HepG2 (cell line): ENCODE measurements at regions not wholly inside any gene's neighbourhood (a gene's known extent, or its start where the extent isn't known, plus 50 kb on each side); places are given as distances from the start of the nearest gene placed in this dataset.

Source experiments
- ATAC-seq: fragments of 200-7000 bp; cut with Tn5 transposase; 3 replicates; pipeline ENCODE4 v1.9.1; 2020; ENCODE audit warnings: mild to moderate bottlenecking, moderate library complexity
- BruUV-seq: library from RNA; stranded (reverse); fragments of 400-500 nt; replicated peaks from 2 replicates; lab custom pipeline; 2021; lab: Mats Ljungman, UMichigan
- CTCF ChIA-PET: fragments of 300-600 bp; formaldehyde crosslinking; extraction: SDS; loops from one replicate; lab custom pipeline; 2021; ENCODE audit warnings: low total read pairs, inconsistent platforms, low intra/inter-chr PET ratio; lab: Yijun Ruan, JAX
- POLR2A ChIA-PET: fragments of 350-600 bp; sonication (Branson Sonifier 250); formaldehyde crosslinking; loops from one replicate; lab custom pipeline; 2020; ENCODE audit warnings: antibody characterized with exemption, inconsistent platforms; lab: Yijun Ruan, JAX
- DNase-seq: peaks from one replicate; pipeline ENCODE4 v3.0.0-alpha.2; 2015; ENCODE audit warnings: low spot score
- FAIRE-seq: peaks from 3 replicates; lab custom pipeline; 2011; peaks lifted over from hg19 to GRCh38; lab: Jason Lieb, UNC
- H2AFZ ChIP-seq: one replicate; pipeline ENCODE4 v1.6.1; 2011; ENCODE audit warnings: low read length, inconsistent platforms
- H3K27ac ChIP-seq: fragments of 300-600 bp; 3 replicates; pipeline ENCODE4 v1.8.0; 2011; ENCODE audit warnings: mixed run types, mild to moderate bottlenecking, mixed read lengths, low read length, inconsistent platforms; ENCODE audit not compliant: insufficient read depth; ENCODE audit errors: extremely low read length
- H3K27me3 ChIP-seq, 2 experiments: fragments of 200-600 bp in 1 of 2; 2 replicates in 1 of 2; 3 replicates in 1 of 2; pipeline versions ENCODE4 v1.6.0 to v1.8.0; 2011; ENCODE audit warnings: low read length in 2 of 2, mild to moderate bottlenecking in 2 of 2, moderate library complexity in 2 of 2, inconsistent platforms in 1 of 2; ENCODE audit not compliant: insufficient read depth in 2 of 2, control insufficient read depth in 1 of 2
- H3K36me3 ChIP-seq, 2 experiments: fragments of 200-600 bp in 1 of 2; replicated peaks in 1 of 2; 2 replicates in 1 of 2; 3 replicates in 1 of 2; pipeline versions ENCODE4 v1.5.1 to v1.8.0; 2011; ENCODE audit warnings: low read length in 2 of 2, inconsistent platforms in 1 of 2; ENCODE audit not compliant: insufficient read depth in 2 of 2, control insufficient read depth in 1 of 2
- H3K4me1 ChIP-seq: 2 replicates; pipeline ENCODE4 v1.5.1; 2012; ENCODE audit warnings: low read length, inconsistent platforms; ENCODE audit not compliant: insufficient read depth
- H3K4me2 ChIP-seq: 2 replicates; pipeline ENCODE4 v1.6.0; 2011; ENCODE audit warnings: low read depth, low read length, inconsistent platforms
- H3K4me3 ChIP-seq, 3 experiments: fragments of 200-600 bp in 1 of 3; sonication (generic), shearing (Covaris generic) in 1 of 3; replicated peaks in 1 of 3; 2 replicates each; pipeline ENCODE4 v1.5.1; 2011 to 2016; ENCODE audit warnings: low read length in 3 of 3, inconsistent platforms in 2 of 3, low read depth in 2 of 3, mild to moderate bottlenecking in 2 of 3, control low read depth in 1 of 3, mixed read lengths in 1 of 3; ENCODE audit not compliant: insufficient read depth in 1 of 3
- H3K79me2 ChIP-seq: one replicate; pipeline ENCODE4 v1.6.1; 2011; ENCODE audit warnings: low read length, inconsistent platforms; ENCODE audit not compliant: insufficient read depth
- H3K9ac ChIP-seq: 2 replicates; pipeline ENCODE4 v1.6.0; 2011; ENCODE audit warnings: mild to moderate bottlenecking, low read depth, low read length, inconsistent platforms; ENCODE audit not compliant: insufficient read depth
- H3K9me3 ChIP-seq: 2 replicates; pipeline ENCODE4 v1.5.1; 2012; ENCODE audit warnings: mild to moderate bottlenecking, low read length
- H4K20me1 ChIP-seq: 2 replicates; pipeline ENCODE4 v1.6.0; 2011; ENCODE audit warnings: inconsistent platforms, mild to moderate bottlenecking, low read length, moderate library complexity; ENCODE audit not compliant: insufficient read depth
- EED ChIP-seq: sonication (generic); formaldehyde crosslinking; IDR thresholded peaks from 2 replicates; pipeline ENCODE4 v1.5.0; 2020; ENCODE audit warnings: mild to moderate bottlenecking, missing genetic modification reagents
- GABPA ChIP-seq, 2 experiments: IDR thresholded peaks; 2 replicates each; pipeline ENCODE4 v1.6.1; 2011 to 2016; ENCODE audit warnings: low read depth in 2 of 2, low read length in 1 of 2, missing biosample characterization in 1 of 2, missing genetic modification characterization in 1 of 2
- HMGA1 ChIP-seq: sonication (generic); formaldehyde crosslinking; conservative IDR thresholded peaks from 2 replicates; pipeline ENCODE4 v1.4.0; 2020; ENCODE audit warnings: missing genetic modification reagents
- HOXD1 ChIP-seq: sonication (generic); formaldehyde crosslinking; IDR thresholded peaks from 2 replicates; pipeline ENCODE4 v1.5.0; 2020; ENCODE audit warnings: missing genetic modification reagents
- ZNF17 ChIP-seq: sonication (generic); formaldehyde crosslinking; IDR thresholded peaks from 2 replicates; pipeline ENCODE4 v1.5.0; 2020; ENCODE audit warnings: mild to moderate bottlenecking, missing genetic modification reagents
- ZNF326 ChIP-seq: sonication (generic); formaldehyde crosslinking; IDR thresholded peaks from 2 replicates; pipeline ENCODE4 v1.4.0; 2020; ENCODE audit warnings: missing genetic modification reagents, borderline replicate concordance
- WGBS: methylation state at CpG from one replicate; pipeline ENCODE4 v1.1.6; 2017; ENCODE audit warnings: low lambda C conversion rate; 5-methylcytosine and 5-hydroxymethylcytosine counted together
- in situ Hi-C: cut with HindIII; loops from 2 replicates; pipeline ENCODE4 v1.10.0; 2017; ENCODE audit warnings: low pct_unique_long_range_greater_than_20kb; ENCODE audit not compliant: extremely low pct_ligation_motif_present
- intact Hi-C: fragments of 100-400 bp; cut with micrococcal nuclease; formaldehyde crosslinking; loops from one replicate; pipeline ENCODE4 v1.10.0; 2022; ENCODE audit not compliant: unreplicated experiment
- TF ChIP-seq, protein P1 (sequence below): sonication (generic); formaldehyde crosslinking; IDR thresholded peaks from 2 replicates; pipeline ENCODE4 v1.5.1; 2020; ENCODE audit warnings: missing genetic modification reagents, mild to moderate bottlenecking, borderline replicate concordance

DNA sequence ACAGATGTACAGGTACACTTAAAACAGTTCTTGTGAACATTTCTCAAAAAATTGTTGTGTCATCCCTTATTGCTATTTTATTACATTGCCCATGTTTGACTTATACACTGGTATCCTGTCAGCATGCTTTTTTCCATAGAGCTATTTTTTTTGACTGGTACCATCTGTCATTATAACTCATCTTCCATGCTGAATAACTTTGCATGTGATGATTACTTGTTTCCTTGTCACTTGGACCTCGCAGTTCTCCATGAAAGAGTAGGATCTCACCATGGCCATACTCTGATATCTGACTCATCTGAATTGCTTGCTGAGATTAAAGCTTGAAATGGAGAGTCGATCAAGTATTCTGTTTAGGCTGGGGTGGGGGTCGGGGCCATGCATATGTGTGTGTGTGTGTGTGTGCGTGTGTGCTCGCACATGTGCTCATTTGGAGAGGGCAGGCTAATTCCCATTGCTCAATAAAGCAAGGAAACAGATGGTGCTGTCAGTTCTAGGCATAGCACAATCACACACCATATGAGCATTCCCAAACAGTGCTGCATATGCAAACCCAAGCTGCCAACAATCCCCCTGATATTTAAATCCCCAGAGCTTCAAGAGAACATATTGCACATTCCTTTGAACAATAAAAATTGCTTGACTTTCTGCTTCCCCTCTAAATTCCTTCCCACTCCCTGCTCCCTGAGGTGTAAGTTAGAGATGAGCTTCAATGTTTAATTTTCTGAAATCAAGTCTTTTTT, 62.9 kb downstream of the NHLRC3 start (continued):
- TF ChIP-seq ZNF326 (CRISPR knock-in tag) (no peak), HOXD1 (CRISPR knock-in tag) (no peak), GABPA (IDR thresholded peaks at IDR 0.05; ENCODE audit: low read depth, low read length) (no peak), GABPA (CRISPR knock-in tag; IDR thresholded peaks at IDR 0.05; ENCODE audit: low read depth) (no peak), EED (CRISPR knock-in tag) (no peak)

DNA sequence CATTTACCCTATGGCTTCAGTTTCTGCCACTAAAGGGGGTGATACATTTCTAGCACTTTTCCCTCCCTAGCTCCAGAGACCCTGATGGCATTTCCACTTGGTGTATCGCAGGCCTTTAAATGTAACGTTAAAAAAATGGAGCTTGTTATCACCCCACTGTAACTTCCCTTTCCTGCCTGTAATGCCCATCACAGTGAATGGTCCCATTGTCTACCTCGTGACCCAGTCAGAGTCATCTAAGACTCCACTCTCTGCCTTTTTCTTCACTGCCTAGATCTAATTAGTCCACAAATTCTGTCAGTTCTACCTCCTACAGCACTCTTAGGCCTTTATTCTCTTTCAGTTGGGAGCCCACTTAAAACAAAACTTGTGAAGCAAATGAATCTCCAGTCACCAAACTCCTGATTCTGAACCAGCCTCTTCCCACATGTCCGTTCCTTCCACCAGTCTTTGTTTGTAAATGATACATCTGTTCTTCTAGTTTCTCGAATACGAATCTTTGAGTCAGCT, 64.8 kb downstream of the NHLRC3 start:
- Histone ChIP-seq H3K79me2 (no peaks in the 10 kb centered on the region), H3K4me1 (no peaks in the 10 kb centered on the region), H4K20me1 (no peaks in the 10 kb centered on the region), H3K27me3 (peaks cover 0 to 5% of the 10 kb centered on the region in 2 experiments; a peak in 1 of 5 replicates), H3K36me3 (no peaks in the 10 kb centered on the region), H3K27ac (no peak overlapping the region), H2AFZ (no peak overlapping the region), H3K9ac (no peak overlapping the region), H3K4me2 (no peak overlapping the region), H3K4me3 (no peak overlapping the region), H3K9me3 (no peaks in the 10 kb centered on the region)
- FAIRE-seq (no peak), DNase-seq (no peak), ATAC-seq (no peak)
- no peak for TF ChIP-seq HMGA1 (CRISPR knock-in tag)
- TF ChIP-seq, protein P1, sequence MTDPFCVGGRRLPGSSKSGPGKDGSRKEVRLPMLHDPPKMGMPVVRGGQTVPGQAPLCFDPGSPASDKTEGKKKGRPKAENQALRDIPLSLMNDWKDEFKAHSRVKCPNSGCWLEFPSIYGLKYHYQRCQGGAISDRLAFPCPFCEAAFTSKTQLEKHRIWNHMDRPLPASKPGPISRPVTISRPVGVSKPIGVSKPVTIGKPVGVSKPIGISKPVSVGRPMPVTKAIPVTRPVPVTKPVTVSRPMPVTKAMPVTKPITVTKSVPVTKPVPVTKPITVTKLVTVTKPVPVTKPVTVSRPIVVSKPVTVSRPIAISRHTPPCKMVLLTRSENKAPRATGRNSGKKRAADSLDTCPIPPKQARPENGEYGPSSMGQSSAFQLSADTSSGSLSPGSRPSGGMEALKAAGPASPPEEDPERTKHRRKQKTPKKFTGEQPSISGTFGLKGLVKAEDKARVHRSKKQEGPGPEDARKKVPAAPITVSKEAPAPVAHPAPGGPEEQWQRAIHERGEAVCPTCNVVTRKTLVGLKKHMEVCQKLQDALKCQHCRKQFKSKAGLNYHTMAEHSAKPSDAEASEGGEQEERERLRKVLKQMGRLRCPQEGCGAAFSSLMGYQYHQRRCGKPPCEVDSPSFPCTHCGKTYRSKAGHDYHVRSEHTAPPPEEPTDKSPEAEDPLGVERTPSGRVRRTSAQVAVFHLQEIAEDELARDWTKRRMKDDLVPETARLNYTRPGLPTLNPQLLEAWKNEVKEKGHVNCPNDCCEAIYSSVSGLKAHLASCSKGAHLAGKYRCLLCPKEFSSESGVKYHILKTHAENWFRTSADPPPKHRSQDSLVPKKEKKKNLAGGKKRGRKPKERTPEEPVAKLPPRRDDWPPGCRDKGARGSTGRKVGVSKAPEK (CRISPR knock-in tag), result no peak
- no peak for TF ChIP-seq ZNF17 (CRISPR knock-in tag)
- WGBS, result 28% methylated on average over 6 of the region's 6 CpGs
- intact Hi-C loops (no loop called here), in situ Hi-C loops (no loop called here)
- ChIA-PET POLR2A (no interaction called here), CTCF (no interaction called here)
- BruUV-seq, result no TSS peak
